ENCODE measurements at regions not wholly inside any gene's neighbourhood (a gene's known extent, or its start where the extent isn't known, plus 50 kb on each side); places are given as distances from the start of the nearest gene placed in this dataset.

GRCh38 chr20:22779878-22780277 is 195.5 kb upstream of the FOXA2 start:
- no peak for TF ChIP-seq EZH2 (IDR thresholded peaks at IDR 0.05; ENCODE audit: borderline replicate concordance, insufficient read depth, low read length, poor library complexity, severe bottlenecking)
- TF ChIP-seq CTCF (IDR thresholded peaks at IDR 0.05; ENCODE audit: poor library complexity, severe bottlenecking), result no peak
- TF ChIP-seq EP300 (conservative IDR thresholded peaks at IDR 0.05; ENCODE audit: poor library complexity, severe bottlenecking), result no peak
- TF ChIP-seq POLR2AphosphoS5 (IDR thresholded peaks at IDR 0.05), result no peak
- no peak for TF ChIP-seq TAF1 (IDR thresholded peaks at IDR 0.05; ENCODE audit: low read depth)
- TF ChIP-seq SMC3 (conservative IDR thresholded peaks at IDR 0.05; ENCODE audit: poor library complexity), result no peak

All from neural cell (in vitro differentiated cells).